OCI-LY1 (cell line): ENCODE measurements at regions not wholly inside any gene's neighbourhood (a gene's known extent, or its start where the extent isn't known, plus 50 kb on each side); places are given as distances from the start of the nearest gene placed in this dataset.
"Not testable (repeated sequence)": the region's sequence is repeated elsewhere in the genome, so short reads cannot be mapped to it uniquely, and the experiment has no call there.

Experiments used
- H2AFZ ChIP-seq: fragments of 200-600 bp; sonication (generic), shearing (Covaris generic); 2 replicates; pipeline ENCODE4 v1.6.0; 2014; ENCODE audit warnings: antibody characterized with exemption, mild to moderate bottlenecking, low read length
- H3F3A ChIP-seq: fragments of 200-600 bp; sonication (generic), shearing (Covaris generic); 2 replicates; pipeline ENCODE4 v1.6.0; 2014; ENCODE audit warnings: mild to moderate bottlenecking, antibody characterized with exemption, low read length, moderate library complexity; ENCODE audit not compliant: insufficient read depth
- H3K27ac ChIP-seq: fragments of 200-600 bp; sonication (generic); 2 replicates; pipeline ENCODE4 v1.5.1; 2014; ENCODE audit warnings: low read length, mixed run types, mild to moderate bottlenecking, low read depth; ENCODE audit not compliant: poor library complexity, severe bottlenecking
- H3K27me3 ChIP-seq: fragments of 200-600 bp; sonication (generic); 2 replicates; pipeline ENCODE4 v1.6.0; 2014; ENCODE audit warnings: antibody characterized with exemption, mild to moderate bottlenecking, low read length, moderate library complexity; ENCODE audit not compliant: insufficient read depth
- H3K36me3 ChIP-seq: fragments of 200-600 bp; sonication (generic); 2 replicates; pipeline ENCODE4 v1.6.1; 2014; ENCODE audit warnings: mild to moderate bottlenecking, antibody characterized with exemption, low read length, moderate library complexity, mixed read lengths; ENCODE audit not compliant: insufficient read depth
- H3K4me1 ChIP-seq: fragments of 200-600 bp; sonication (generic); 2 replicates; pipeline ENCODE4 v1.5.1; 2014; ENCODE audit warnings: mild to moderate bottlenecking, low read length, moderate library complexity; ENCODE audit not compliant: insufficient read depth, severe bottlenecking
- H3K4me2 ChIP-seq: fragments of 200-600 bp; sonication (generic), shearing (Covaris generic); 2 replicates; pipeline ENCODE4 v1.6.1; 2014; ENCODE audit warnings: low read length
- H3K4me3 ChIP-seq: fragments of 200-600 bp; sonication (generic); 2 replicates; pipeline ENCODE4 v1.5.1; 2014; ENCODE audit warnings: low read length, low read depth, mild to moderate bottlenecking, mixed read lengths; ENCODE audit not compliant: poor library complexity, severe bottlenecking
- H3K79me2 ChIP-seq: fragments of 200-600 bp; shearing (Covaris generic); 2 replicates; pipeline ENCODE4 v1.6.1; 2016; ENCODE audit warnings: mixed run types, low read length, mixed read lengths; ENCODE audit not compliant: insufficient read depth
- H3K9ac ChIP-seq: fragments of 200-600 bp; sonication (generic), shearing (Covaris generic); 2 replicates; pipeline ENCODE4 v1.6.1; 2014; ENCODE audit warnings: mild to moderate bottlenecking, low read length, mixed read lengths
- H3K9me2 ChIP-seq: fragments of 200-600 bp; sonication (generic), shearing (Covaris generic); 2 replicates; pipeline ENCODE4 v1.6.1; 2014; ENCODE audit warnings: low read depth, mild to moderate bottlenecking, low read length, mixed read lengths
- H3K9me3 ChIP-seq: fragments of 200-600 bp; shearing (Covaris generic); 2 replicates; pipeline ENCODE4 v1.6.1; 2014; ENCODE audit warnings: low read length, mixed read lengths
- H4K20me1 ChIP-seq: fragments of 200-600 bp; sonication (generic), shearing (Covaris generic); 2 replicates; pipeline ENCODE4 v1.6.0; 2016; ENCODE audit warnings: mild to moderate bottlenecking, low read length; ENCODE audit not compliant: insufficient read depth
- EZH2 ChIP-seq: fragments of 200-600 bp; sonication (generic), shearing (Covaris generic); IDR thresholded peaks from 2 replicates; pipeline ENCODE4 v1.8.0; 2017; ENCODE audit warnings: borderline replicate concordance, mixed run types, mild to moderate bottlenecking, antibody characterized with exemption, low read length, moderate library complexity, mixed read lengths
- TF ChIP-seq, protein P1 (sequence below): fragments of 200-600 bp; sonication (generic), shearing (Covaris generic); IDR thresholded peaks from 2 replicates; pipeline ENCODE4 v1.5.1; 2017; ENCODE audit warnings: mild to moderate bottlenecking, antibody characterized with exemption, low read length, moderate library complexity, mixed read lengths

DNA sequence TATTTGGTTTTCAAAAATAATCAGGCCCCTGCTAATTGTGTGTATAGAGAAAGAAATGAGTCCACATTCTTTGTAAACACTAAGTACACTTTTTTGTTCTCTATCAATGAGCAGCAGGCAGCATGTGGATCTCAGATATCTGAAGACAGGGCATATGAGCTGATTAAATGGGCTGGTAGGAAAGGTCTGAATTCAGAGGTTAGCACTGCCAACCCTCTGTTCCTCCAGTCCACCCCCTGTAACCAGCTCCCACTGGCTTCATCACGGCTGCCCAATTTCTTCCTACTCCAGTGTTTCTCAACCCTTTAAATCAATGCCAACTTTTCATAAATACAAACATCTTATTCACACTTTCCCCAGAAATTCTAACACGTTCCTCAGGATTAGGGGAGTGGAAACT lies 128.5 kb downstream of the TPBG start:
- Histone ChIP-seq H3K4me2 (no peak overlapping the region), H3K36me3 (no peaks in the 10 kb centered on the region), H3K27me3 (no peaks in the 10 kb centered on the region), H2AFZ (no peak overlapping the region), H3K9me2 (no peaks in the 10 kb centered on the region), H3K27ac (no peak overlapping the region), H4K20me1 (no peaks in the 10 kb centered on the region), H3K9me3 (peaks cover 4% of the 10 kb centered on the region; the same call in 1 of the 2 replicates), H3K9ac (no peak overlapping the region), H3K4me1 (no peaks in the 10 kb centered on the region), H3K79me2 (no peaks in the 10 kb centered on the region), H3F3A (no peaks in the 10 kb centered on the region), H3K4me3 (no peak overlapping the region)
- TF ChIP-seq, protein P1, sequence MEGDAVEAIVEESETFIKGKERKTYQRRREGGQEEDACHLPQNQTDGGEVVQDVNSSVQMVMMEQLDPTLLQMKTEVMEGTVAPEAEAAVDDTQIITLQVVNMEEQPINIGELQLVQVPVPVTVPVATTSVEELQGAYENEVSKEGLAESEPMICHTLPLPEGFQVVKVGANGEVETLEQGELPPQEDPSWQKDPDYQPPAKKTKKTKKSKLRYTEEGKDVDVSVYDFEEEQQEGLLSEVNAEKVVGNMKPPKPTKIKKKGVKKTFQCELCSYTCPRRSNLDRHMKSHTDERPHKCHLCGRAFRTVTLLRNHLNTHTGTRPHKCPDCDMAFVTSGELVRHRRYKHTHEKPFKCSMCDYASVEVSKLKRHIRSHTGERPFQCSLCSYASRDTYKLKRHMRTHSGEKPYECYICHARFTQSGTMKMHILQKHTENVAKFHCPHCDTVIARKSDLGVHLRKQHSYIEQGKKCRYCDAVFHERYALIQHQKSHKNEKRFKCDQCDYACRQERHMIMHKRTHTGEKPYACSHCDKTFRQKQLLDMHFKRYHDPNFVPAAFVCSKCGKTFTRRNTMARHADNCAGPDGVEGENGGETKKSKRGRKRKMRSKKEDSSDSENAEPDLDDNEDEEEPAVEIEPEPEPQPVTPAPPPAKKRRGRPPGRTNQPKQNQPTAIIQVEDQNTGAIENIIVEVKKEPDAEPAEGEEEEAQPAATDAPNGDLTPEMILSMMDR, result no peak
- TF ChIP-seq EZH2, result no peak

DNA sequence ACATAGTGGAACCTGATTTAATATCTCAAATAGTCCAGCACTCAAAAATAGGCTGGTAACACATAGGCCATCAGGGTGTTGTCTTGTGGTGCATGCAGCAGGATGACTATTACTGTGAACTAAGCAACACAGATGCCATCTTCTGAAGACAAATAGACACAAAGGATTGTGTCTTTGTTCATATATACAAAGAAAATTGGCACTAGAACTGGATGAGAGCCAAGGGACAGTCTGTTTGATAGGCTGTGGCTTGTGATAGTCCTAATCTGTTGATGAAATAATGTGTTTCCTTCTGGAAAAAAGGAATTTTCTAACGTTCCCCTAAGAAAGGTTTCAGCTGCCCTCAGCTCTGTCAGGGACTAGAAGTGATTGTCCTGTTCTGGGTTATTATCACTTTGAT lies 129.8 kb downstream of the TPBG start:
- Histone ChIP-seq H4K20me1 (no peaks in the 10 kb centered on the region), H3K9me3 (no peaks in the 10 kb centered on the region), H3K4me2 (no peak overlapping the region), H2AFZ (no peak overlapping the region), H3K9ac (no peak overlapping the region), H3K9me2 (no peaks in the 10 kb centered on the region), H3K79me2 (no peaks in the 10 kb centered on the region), H3K4me3 (no peak overlapping the region), H3K27ac (no peak overlapping the region), H3K36me3 (no peaks in the 10 kb centered on the region), H3K4me1 (no peaks in the 10 kb centered on the region), H3F3A (no peaks in the 10 kb centered on the region), H3K27me3 (no peaks in the 10 kb centered on the region)
- TF ChIP-seq, protein P1, result no peak
- TF ChIP-seq EZH2, result no peak

DNA sequence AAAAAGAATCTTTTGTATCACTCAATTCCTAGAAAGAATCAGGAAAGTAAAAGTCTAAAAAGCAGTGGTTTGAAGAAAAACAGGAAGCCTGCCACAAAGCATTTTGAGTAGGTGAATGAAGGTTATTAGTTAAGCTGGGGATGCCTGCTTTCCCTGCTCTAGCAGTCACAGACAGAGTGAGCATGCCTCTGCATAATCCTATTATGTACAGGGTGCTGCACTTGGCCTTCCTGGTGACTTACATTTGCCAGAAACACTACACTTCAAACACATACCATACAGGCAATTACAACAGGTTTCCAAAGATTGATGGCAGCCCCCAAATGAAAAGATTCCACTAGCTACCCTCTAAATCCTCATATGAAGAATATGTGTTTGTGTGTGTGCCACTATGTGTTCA lies 130.8 kb downstream of the TPBG start:
- Histone ChIP-seq H3K27me3 (no peaks in the 10 kb centered on the region), H3K9me2 (no peaks in the 10 kb centered on the region), H3K79me2 (no peaks in the 10 kb centered on the region), H3K9ac (no peak overlapping the region), H4K20me1 (no peaks in the 10 kb centered on the region), H3K36me3 (no peaks in the 10 kb centered on the region), H3F3A (no peaks in the 10 kb centered on the region), H2AFZ (no peak overlapping the region), H3K4me1 (no peaks in the 10 kb centered on the region), H3K9me3 (no peaks in the 10 kb centered on the region), H3K4me2 (no peak overlapping the region), H3K27ac (no peak overlapping the region), H3K4me3 (no peak overlapping the region)
- no peak for TF ChIP-seq EZH2
- TF ChIP-seq, protein P1, result no peak

DNA sequence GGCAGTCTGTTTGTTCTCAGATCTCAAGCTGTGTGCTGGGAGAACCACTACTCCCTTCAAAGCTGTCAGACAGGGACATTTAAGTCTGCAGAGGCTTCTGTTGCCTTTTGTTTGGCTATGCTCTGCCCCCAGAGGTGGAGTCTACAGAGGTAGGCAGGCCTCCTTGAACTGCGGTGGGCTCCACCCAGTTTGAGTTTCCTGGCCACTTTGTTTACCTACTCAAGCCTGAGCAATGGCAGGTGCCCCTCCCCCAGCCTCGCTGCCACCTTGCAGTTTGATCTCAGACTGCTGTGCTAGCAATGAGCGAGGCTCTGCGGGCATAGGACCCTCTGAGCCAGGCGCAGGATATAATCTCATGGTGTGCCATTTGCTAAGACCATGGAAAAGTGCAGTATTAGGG lies 138.3 kb downstream of the TPBG start:
- not testable (repeated sequence) for H3K4me2 ChIP-seq, H3K79me2 ChIP-seq, H4K20me1 ChIP-seq, H3K27me3 ChIP-seq, H2AFZ ChIP-seq, H3K27ac ChIP-seq, H3K9me3 ChIP-seq, H3K36me3 ChIP-seq, H3K4me1 ChIP-seq, H3K9me2 ChIP-seq, H3F3A ChIP-seq, H3K4me3 ChIP-seq, H3K9ac ChIP-seq
